ENCODE measurements at regions not wholly inside any gene's neighbourhood (a gene's known extent, or its start where the extent isn't known, plus 50 kb on each side); places are given as distances from the start of the nearest gene placed in this dataset.
"Not testable (repeated sequence)": the region's sequence is repeated elsewhere in the genome, so short reads cannot be mapped to it uniquely, and the experiment has no call there.

DNA sequence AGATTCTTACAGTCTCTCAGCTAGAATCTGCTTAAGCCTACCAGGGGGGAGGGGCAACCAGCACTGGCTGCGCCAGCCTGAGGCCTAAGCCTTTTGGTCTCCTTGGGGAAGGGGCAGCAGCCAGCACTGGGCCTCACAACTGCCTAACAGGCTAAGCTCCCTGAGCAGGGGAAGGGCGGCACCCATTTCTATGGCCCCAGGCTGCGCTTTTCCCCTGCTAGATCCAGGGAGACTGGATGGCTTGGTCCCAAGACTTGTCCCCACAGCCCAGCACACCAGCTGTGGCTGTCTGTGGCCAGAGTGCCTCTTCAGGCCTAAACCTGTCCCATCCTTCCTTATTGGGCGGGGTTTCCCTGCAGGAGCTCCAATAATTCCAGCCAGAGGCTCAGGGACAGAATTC, 1230.3 kb upstream of the CRIM1 start:
- Histone ChIP-seq H3K27me3 (replicated peaks; ENCODE audit: insufficient read depth, low read depth, low read length, poor library complexity) (no peaks in the 10 kb centered on the region), H3K9me3 (ENCODE audit: low read depth, low read length, poor library complexity, severe bottlenecking) (no peaks in the 10 kb centered on the region), H3K36me3 (ENCODE audit: insufficient read depth, low read length, poor library complexity, severe bottlenecking) (no peaks in the 10 kb centered on the region), H3K4me3 (ENCODE audit: low read depth, low read length, poor library complexity, severe bottlenecking) (no peak overlapping the region), H3K27ac (ENCODE audit: low read depth, low read length, poor library complexity, severe bottlenecking) (no peak overlapping the region), H3K4me1 (ENCODE audit: insufficient read depth, low read length, poor library complexity, severe bottlenecking) (no peaks in the 10 kb centered on the region)
- TF ChIP-seq EZH2 (IDR thresholded peaks at IDR 0.05; ENCODE audit: borderline replicate concordance, low read depth, low read length, poor library complexity, severe bottlenecking) = no peak
- no peak for TF ChIP-seq CTCF (conservative IDR thresholded peaks at IDR 0.05; ENCODE audit: low read depth, low read length)
- DNase-seq (ENCODE audit: low spot score) = no peak
- ChIA-PET POLR2A (ENCODE audit: low non-redundant PET) (no interaction called here), CTCF (no interaction called here)
- no TSS peak for BruUV-seq (replicated peaks)
- intact Hi-C loops (cut with micrococcal nuclease; ENCODE audit: unreplicated experiment) = no loop called here

- Histone ChIP-seq H3K9me3 (ENCODE audit: low read depth, low read length, poor library complexity, severe bottlenecking) (no peaks in the 10 kb centered on the region), H3K27ac (ENCODE audit: low read depth, low read length, poor library complexity, severe bottlenecking) (no peak overlapping the region), H3K4me3 (ENCODE audit: low read depth, low read length, poor library complexity, severe bottlenecking) (no peak overlapping the region), H3K27me3 (replicated peaks; ENCODE audit: insufficient read depth, low read depth, low read length, poor library complexity) (no peaks in the 10 kb centered on the region), H3K4me1 (ENCODE audit: insufficient read depth, low read length, poor library complexity, severe bottlenecking) (no peaks in the 10 kb centered on the region), H3K36me3 (ENCODE audit: insufficient read depth, low read length, poor library complexity, severe bottlenecking) (no peaks in the 10 kb centered on the region)
- intact Hi-C loops (cut with micrococcal nuclease; ENCODE audit: unreplicated experiment) = no loop called here
- CTCF ChIA-PET = no interaction called here
- POLR2A ChIA-PET (ENCODE audit: low non-redundant PET) = no interaction called here
- DNase-seq (ENCODE audit: low spot score) = no peak
- BruUV-seq (replicated peaks) = no TSS peak
- TF ChIP-seq EZH2 (IDR thresholded peaks at IDR 0.05; ENCODE audit: borderline replicate concordance, low read depth, low read length, poor library complexity, severe bottlenecking) (no peak), CTCF (conservative IDR thresholded peaks at IDR 0.05; ENCODE audit: low read depth, low read length) (no peak)
Observed at GRCh38 chr2:35116151-35116550, 1239.4 kb upstream of the CRIM1 start.

DNA sequence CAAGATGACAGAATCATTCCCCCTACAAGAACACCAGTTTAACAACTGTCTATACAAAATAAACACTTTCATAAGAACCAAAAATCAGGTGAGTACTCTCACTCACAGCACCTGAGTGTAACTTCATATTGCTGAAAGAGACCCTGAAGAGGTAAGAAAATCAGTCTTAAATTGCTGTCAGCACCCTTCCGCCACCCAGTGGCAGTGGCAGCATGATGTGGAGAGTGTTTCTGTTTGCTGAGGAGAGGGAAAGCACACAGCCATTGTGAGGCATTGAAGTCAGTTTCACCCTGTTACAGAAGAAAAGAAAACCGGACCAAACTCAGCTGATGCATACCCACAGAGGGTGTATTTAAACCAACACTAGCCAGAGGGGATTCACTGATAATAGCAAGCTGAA, 1240.8 kb upstream of the CRIM1 start:
- DNase-seq (ENCODE audit: low spot score) = no peak

GRCh38 chr2:35112367-35112766, 1243.2 kb upstream of the CRIM1 start:
- POLR2A ChIA-PET (ENCODE audit: low non-redundant PET); H3K4me3 ChIP-seq (ENCODE audit: low read depth, low read length, poor library complexity, severe bottlenecking); H3K27ac ChIP-seq (ENCODE audit: low read depth, low read length, poor library complexity, severe bottlenecking); H3K27me3 ChIP-seq (replicated peaks; ENCODE audit: insufficient read depth, low read depth, low read length, poor library complexity); H3K4me1 ChIP-seq (ENCODE audit: insufficient read depth, low read length, poor library complexity, severe bottlenecking); CTCF ChIA-PET; H3K9me3 ChIP-seq (ENCODE audit: low read depth, low read length, poor library complexity, severe bottlenecking); DNase-seq (ENCODE audit: low spot score); intact Hi-C loops (cut with micrococcal nuclease; ENCODE audit: unreplicated experiment); BruUV-seq (replicated peaks); H3K36me3 ChIP-seq (ENCODE audit: insufficient read depth, low read length, poor library complexity, severe bottlenecking): not testable (repeated sequence)

More for the DNA sequence above, 1240.8 kb upstream of the CRIM1 start:
- H3K27ac ChIP-seq (ENCODE audit: low read depth, low read length, poor library complexity, severe bottlenecking) = no peak overlapping the region
- no peaks in the 10 kb centered on the region for H3K36me3 ChIP-seq (ENCODE audit: insufficient read depth, low read length, poor library complexity, severe bottlenecking)
- CTCF ChIA-PET = no interaction called here
- peak; percentile 37 for TF ChIP-seq CTCF (conservative IDR thresholded peaks at IDR 0.05; ENCODE audit: low read depth, low read length)
- no peak for TF ChIP-seq EZH2 (IDR thresholded peaks at IDR 0.05; ENCODE audit: borderline replicate concordance, low read depth, low read length, poor library complexity, severe bottlenecking)
- no peaks in the 10 kb centered on the region for H3K4me1 ChIP-seq (ENCODE audit: insufficient read depth, low read length, poor library complexity, severe bottlenecking)
- no peaks in the 10 kb centered on the region for H3K27me3 ChIP-seq (replicated peaks; ENCODE audit: insufficient read depth, low read depth, low read length, poor library complexity)
- BruUV-seq (replicated peaks) = no TSS peak
- no peak overlapping the region for H3K4me3 ChIP-seq (ENCODE audit: low read depth, low read length, poor library complexity, severe bottlenecking)
- intact Hi-C loops (cut with micrococcal nuclease; ENCODE audit: unreplicated experiment) = no loop called here
- H3K9me3 ChIP-seq (ENCODE audit: low read depth, low read length, poor library complexity, severe bottlenecking) = no peaks in the 10 kb centered on the region
- POLR2A ChIA-PET (ENCODE audit: low non-redundant PET) = no interaction called here
